DMS53 treated with DMSO at 0.1 percent for 48 hours (cell line): ENCODE measurements at regions not wholly inside any gene's neighbourhood (a gene's known extent, or its start where the extent isn't known, plus 50 kb on each side); places are given as distances from the start of the nearest gene placed in this dataset.

ENCODE experiments used
- DNase-seq: peaks from one replicate; lab custom pipeline; 2025; ENCODE audit not compliant: unreplicated experiment; lab: John Stamatoyannopoulos, UW

- no peak for DNase-seq
These were observed 454.1 kb downstream of the MEIS1 start for GRCh38 chr2:66888791-66889631.

GRCh38 chr2:66889632-66889882 lies 454.6 kb downstream of the MEIS1 start:
- no peak for DNase-seq

- no peak for DNase-seq
These were observed 455.3 kb downstream of the MEIS1 start for GRCh38 chr2:66890166-66890742.

GRCh38 chr2:66895206-66895605 lies 460.3 kb downstream of the MEIS1 start:
- DNase-seq = no peak

- DNase-seq = no peak
These were observed 461.2 kb downstream of the MEIS1 start for GRCh38 chr2:66896131-66896530.

- no peak for DNase-seq
These were observed 462.3 kb downstream of the MEIS1 start for GRCh38 chr2:66897181-66897580.

GRCh38 chr2:66897691-66898150 lies 462.8 kb downstream of the MEIS1 start:
- no peak for DNase-seq

- DNase-seq = no peak
These were observed 464.2 kb downstream of the MEIS1 start for GRCh38 chr2:66899109-66899508.

- DNase-seq = no peak
These were observed 464.7 kb downstream of the MEIS1 start for GRCh38 chr2:66899648-66900047.

GRCh38 chr2:66901344-66901743 lies 466.4 kb downstream of the MEIS1 start:
- no peak for DNase-seq

GRCh38 chr2:66903183-66903582 lies 468.3 kb downstream of the MEIS1 start:
- DNase-seq = no peak

- DNase-seq = no peak
These were observed 469.0 kb downstream of the MEIS1 start for GRCh38 chr2:66903745-66904465.

- DNase-seq = no peak
These were observed 480.3 kb downstream of the MEIS1 start for GRCh38 chr2:66915237-66915636.

- no peak for DNase-seq
These were observed 477.8 kb upstream of the ETAA1 start for GRCh38 chr2:66919286-66919685.

GRCh38 chr2:66920415-66920814 lies 476.7 kb upstream of the ETAA1 start:
- DNase-seq = no peak

GRCh38 chr2:66925128-66925527 lies 472.0 kb upstream of the ETAA1 start:
- DNase-seq = no peak

- no peak for DNase-seq
These were observed 470.5 kb upstream of the ETAA1 start for GRCh38 chr2:66926594-66927112.

GRCh38 chr2:66929632-66930338 lies 467.3 kb upstream of the ETAA1 start:
- DNase-seq = no peak

GRCh38 chr2:66930339-66931220 lies 466.6 kb upstream of the ETAA1 start:
- no peak for DNase-seq

- no peak for DNase-seq
These were observed 458.6 kb upstream of the ETAA1 start for GRCh38 chr2:66938471-66938967.
